ENCODE measurements at regions not wholly inside any gene's neighbourhood (a gene's known extent, or its start where the extent isn't known, plus 50 kb on each side); places are given as distances from the start of the nearest gene placed in this dataset.

DNA sequence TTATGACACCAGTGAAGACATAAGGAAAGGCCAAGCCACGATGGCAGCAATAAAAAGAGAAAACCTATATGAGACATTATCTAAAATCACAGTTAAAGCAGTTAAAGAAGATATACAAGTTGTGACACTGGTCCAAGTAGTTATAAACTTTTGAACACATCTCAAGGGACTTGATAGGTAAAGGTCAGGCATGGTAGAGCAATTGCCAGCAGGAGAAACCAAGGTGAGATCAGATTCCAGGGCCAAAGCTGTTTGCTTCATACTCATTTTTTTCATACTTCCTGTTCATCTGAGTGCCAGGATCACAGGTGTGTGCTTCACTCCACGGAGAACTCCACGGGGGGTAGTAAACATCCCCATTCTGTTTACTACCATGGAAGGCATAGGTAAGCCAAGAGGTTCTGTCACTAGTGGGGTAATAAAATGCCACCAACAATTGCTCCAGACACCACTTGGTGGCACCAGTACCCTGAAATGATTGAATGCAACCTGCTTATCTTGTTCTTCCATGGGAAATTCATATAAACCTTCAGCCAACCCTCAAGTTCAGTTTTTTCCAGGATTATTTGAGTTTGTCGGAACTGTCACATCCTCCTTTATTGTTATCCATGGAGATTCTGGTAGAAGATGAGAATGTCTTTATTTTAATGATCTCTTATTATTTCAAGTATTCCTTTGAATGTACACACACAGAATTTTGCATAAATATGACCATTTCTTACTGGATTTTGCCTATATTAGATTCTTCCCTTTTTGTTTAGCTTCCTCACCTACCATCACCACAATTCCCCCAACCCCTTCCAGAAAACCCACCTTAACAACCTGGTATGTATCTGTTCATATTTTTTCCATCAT lies 59.2 kb upstream of the TSPAN8 start:
- TF ChIP-seq, protein P1, sequence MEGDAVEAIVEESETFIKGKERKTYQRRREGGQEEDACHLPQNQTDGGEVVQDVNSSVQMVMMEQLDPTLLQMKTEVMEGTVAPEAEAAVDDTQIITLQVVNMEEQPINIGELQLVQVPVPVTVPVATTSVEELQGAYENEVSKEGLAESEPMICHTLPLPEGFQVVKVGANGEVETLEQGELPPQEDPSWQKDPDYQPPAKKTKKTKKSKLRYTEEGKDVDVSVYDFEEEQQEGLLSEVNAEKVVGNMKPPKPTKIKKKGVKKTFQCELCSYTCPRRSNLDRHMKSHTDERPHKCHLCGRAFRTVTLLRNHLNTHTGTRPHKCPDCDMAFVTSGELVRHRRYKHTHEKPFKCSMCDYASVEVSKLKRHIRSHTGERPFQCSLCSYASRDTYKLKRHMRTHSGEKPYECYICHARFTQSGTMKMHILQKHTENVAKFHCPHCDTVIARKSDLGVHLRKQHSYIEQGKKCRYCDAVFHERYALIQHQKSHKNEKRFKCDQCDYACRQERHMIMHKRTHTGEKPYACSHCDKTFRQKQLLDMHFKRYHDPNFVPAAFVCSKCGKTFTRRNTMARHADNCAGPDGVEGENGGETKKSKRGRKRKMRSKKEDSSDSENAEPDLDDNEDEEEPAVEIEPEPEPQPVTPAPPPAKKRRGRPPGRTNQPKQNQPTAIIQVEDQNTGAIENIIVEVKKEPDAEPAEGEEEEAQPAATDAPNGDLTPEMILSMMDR (IDR thresholded peaks at IDR 0.05; ENCODE audit: poor library complexity, severe bottlenecking) = peak; percentile 57
- ATAC-seq (ENCODE audit: low read depth) (peak; percentile 50; the same call in 2 of the 3 replicates), DNase-seq (ENCODE audit: low spot score) (no peak)
- H3K4me3 ChIP-seq (ENCODE audit: severe bottlenecking) = no peak overlapping the region
- H3K9me3 ChIP-seq (ENCODE audit: severe bottlenecking) = no peaks in the 10 kb centered on the region
- H3K36me3 ChIP-seq (ENCODE audit: low read depth) = no peaks in the 10 kb centered on the region
- H3K4me1 ChIP-seq (ENCODE audit: insufficient read depth, poor library complexity, severe bottlenecking) = no peaks in the 10 kb centered on the region
- no peak overlapping the region for H3K27ac ChIP-seq (ENCODE audit: poor library complexity, severe bottlenecking)
- H3K27me3 ChIP-seq (ENCODE audit: insufficient read depth, poor library complexity, severe bottlenecking) = no peaks in the 10 kb centered on the region

- DNase-seq (ENCODE audit: low spot score) (no peak), ATAC-seq (ENCODE audit: low read depth) (no peak)
- TF ChIP-seq, protein P1 (IDR thresholded peaks at IDR 0.05; ENCODE audit: poor library complexity, severe bottlenecking) = no peak
- Histone ChIP-seq H3K4me1 (ENCODE audit: insufficient read depth, poor library complexity, severe bottlenecking) (no peaks in the 10 kb centered on the region), H3K27me3 (ENCODE audit: insufficient read depth, poor library complexity, severe bottlenecking) (no peaks in the 10 kb centered on the region), H3K36me3 (ENCODE audit: low read depth) (no peaks in the 10 kb centered on the region), H3K4me3 (ENCODE audit: severe bottlenecking) (no peak overlapping the region), H3K9me3 (ENCODE audit: severe bottlenecking) (no peaks in the 10 kb centered on the region), H3K27ac (ENCODE audit: poor library complexity, severe bottlenecking) (no peak overlapping the region)
Measured at GRCh38 chr12:71214511-71215285, 56.9 kb upstream of the TSPAN8 start.

- no peaks in the 10 kb centered on the region for H3K36me3 ChIP-seq (ENCODE audit: low read depth)
- ATAC-seq (ENCODE audit: low read depth) (no peak), DNase-seq (ENCODE audit: low spot score) (no peak)
- peaks cover 4% of the 10 kb centered on the region for H3K9me3 ChIP-seq (ENCODE audit: severe bottlenecking)
- no peaks in the 10 kb centered on the region for H3K27me3 ChIP-seq (ENCODE audit: insufficient read depth, poor library complexity, severe bottlenecking)
- TF ChIP-seq, protein P1 (IDR thresholded peaks at IDR 0.05; ENCODE audit: poor library complexity, severe bottlenecking) = no peak
- no peaks in the 10 kb centered on the region for H3K4me1 ChIP-seq (ENCODE audit: insufficient read depth, poor library complexity, severe bottlenecking)
- H3K4me3 ChIP-seq (ENCODE audit: severe bottlenecking) = no peak overlapping the region
- H3K27ac ChIP-seq (ENCODE audit: poor library complexity, severe bottlenecking) = no peak overlapping the region
Measured at GRCh38 chr12:71208053-71208685, 50.4 kb upstream of the TSPAN8 start.

Measured in RWPE2 (cell line).